ENCODE measurements at regions not wholly inside any gene's neighbourhood (a gene's known extent, or its start where the extent isn't known, plus 50 kb on each side); places are given as distances from the start of the nearest gene placed in this dataset.
"Not testable (repeated sequence)": the region's sequence is repeated elsewhere in the genome, so short reads cannot be mapped to it uniquely, and the experiment has no call there.

DNA sequence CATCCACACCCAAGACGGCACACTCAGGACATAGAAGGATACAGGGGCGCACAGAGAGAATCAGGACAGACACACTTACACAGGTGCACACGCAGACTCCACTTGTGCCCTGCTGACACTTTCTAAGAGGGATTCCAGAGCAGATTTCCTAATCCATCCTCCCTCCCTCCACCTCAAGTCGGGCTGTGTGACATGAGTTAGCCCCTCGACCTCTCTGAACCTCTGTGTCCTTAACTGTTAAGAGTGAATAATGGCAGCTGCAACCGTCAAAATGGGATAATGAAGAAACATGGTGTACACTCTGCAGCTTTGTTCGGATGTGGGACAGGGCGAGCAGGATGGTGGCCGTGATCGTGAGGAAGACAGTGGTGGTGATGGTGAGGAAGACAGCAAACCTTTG lies 100.1 kb downstream of the CPN2 start:
- DNase-seq: no peak

DNA sequence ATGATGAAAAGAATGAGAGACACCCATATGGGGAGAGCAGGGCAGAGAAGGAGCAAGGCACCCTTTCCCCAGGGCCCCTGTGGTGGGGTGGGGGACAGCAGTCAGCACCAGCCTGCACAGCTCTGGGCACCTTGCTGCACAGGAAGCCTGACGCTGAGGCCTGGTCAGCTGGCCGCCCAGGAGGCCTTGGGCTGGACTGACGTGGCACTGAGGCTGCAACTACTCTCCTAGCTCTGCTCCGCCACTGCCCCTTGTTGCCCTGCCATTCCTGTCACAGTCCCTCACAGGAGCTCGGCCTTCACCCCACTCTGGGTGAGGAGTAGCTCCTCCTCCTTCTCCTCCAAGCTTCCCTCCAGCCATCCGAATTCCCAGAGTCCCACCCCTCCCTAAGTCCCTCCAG lies 99.7 kb downstream of the CPN2 start:
- DNase-seq: no peak

DNA sequence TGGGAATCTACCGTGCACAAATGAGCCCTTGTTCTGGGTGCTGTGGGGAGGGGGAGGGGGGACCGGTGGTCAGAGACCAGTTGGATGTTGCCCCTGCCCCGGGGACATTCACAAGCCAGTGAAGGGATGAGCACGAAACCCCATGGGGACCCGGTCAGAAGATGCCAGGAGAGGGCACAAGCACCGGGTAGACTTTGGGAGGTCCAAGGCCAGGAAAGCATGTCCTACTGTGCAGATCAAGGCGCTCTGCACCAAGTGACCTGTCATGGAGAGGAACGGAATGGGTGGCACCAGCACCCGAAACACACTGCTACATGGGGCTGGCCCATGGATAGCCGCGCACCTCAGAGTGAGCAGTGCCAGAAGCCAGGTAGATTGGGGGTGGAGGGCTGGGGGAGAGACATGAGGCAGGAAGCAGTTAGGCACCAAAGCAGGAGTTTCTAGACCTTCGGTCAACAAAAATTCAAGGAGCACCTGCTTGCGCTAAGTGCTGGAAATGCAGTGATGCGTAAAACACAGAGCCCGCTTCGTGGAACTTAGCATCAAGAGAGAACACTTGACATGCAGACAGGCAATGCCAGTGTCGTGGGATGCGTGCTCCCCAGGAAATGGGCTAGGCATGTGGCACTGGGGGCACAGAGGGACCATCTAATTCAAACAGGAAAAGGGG lies 99.1 kb downstream of the CPN2 start:
- DNase-seq: no peak

- no peak for DNase-seq
These were observed 97.9 kb downstream of the CPN2 start for GRCh38 chr3:194253270-194253669.

- peak; percentile 74 for DNase-seq
These were observed 97.1 kb downstream of the CPN2 start for GRCh38 chr3:194254040-194254439.

GRCh38 chr3:194255252-194256039 lies 95.7 kb downstream of the CPN2 start:
- DNase-seq: peak; percentile 100

GRCh38 chr3:194256040-194256945 lies 94.8 kb downstream of the CPN2 start:
- DNase-seq: peak; percentile 41

GRCh38 chr3:194257151-194257621 lies 93.9 kb downstream of the CPN2 start:
- DNase-seq: peak; percentile 57

DNA sequence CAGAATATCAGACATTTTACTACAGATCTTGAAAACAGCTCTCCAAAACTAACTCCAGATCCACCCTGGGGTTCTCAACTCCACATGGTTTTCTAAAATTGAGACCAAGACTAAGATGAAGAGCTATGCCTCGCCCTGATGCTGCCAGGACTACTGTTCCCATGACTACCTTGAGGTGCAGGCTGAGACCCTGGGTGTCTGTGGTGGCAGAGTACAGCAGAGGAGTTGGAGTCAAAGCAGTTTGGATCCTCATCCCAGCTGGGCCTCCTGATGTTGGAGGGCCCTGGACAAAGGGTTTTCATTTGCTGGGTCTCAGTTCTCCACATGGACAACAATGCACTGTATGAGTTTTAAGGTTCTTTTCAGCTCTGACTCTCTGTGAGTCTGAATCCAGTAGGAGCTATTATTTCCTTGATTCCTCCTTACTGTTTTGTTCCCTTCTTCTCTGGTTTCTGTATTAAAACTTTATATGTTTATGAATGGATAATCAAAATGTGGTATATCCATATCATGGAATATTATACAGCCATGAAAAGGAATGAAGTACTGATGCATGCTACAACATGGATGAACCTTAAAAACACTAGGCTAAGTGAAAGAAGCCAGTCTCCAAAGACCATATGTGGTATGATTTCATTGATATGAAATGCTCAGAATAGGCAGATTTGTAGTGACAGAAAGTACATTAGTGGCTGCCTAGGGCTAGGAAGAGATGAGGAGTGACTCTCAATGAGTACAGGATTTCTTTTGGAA lies 93.0 kb downstream of the CPN2 start:
- no peak for DNase-seq

DNA sequence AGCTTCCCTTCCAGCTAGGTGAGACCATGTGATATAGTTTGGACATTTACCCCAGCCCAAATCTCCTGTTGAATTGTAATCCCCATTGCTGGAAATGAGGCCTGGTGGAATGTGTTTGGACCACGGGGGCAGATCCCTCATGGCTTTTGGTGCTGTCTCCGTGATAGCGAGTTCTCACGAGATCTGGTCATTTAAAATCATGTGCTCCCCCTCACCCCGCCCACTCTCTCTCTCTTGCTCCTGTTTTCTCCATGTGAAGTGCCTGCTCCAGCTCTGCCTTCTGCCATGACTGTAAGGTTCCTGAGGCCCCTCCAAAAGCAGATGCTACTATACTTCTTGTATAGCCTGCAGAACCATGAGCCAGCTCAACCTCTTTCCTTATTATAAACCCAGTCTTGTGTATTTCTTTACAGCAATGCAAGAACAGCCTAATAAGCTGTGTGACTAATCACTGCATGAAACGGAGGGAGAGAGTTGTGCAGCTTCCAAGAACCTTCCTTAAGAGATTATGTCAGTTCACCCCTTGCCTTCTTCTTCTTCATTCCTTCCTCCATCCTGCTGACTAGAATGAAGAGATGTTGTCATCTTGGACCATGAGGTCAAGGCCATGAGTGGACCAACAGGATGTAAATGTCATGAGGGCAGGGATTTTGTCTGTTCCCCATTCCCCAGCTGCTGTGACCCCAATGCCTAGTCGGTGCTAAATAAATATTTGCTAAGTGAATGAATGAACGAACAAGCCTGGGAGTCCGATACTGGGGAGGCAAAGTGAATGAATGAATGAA lies 91.0 kb downstream of the CPN2 start:
- no peak for DNase-seq

DNA sequence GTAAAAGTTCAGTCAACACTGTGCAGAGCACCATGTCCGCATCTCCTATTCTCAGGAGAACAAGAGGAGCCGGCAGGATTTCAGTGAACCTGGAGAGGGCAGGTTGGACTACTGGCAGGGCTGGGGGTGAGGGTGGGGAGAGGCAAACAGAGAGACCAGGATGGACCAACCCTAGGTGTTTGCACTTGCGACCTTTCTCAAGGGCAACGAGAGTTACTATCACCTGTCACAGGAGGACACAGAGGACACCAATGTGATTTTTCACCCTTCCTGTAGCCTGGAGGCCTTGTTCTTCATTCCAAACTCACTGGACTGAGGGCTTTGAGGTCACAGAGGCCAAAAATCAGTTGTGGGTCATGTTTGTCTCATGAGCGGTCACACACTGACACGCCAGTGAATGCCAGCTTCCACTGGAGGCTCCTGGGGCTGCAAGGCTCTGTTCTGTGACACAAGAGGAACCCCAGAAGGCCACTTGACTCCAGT lies 89.5 kb downstream of the CPN2 start:
- no peak for DNase-seq

- DNase-seq: no peak
These were observed 88.8 kb downstream of the CPN2 start for GRCh38 chr3:194262176-194262924.

- no peak for DNase-seq
These were observed 88.2 kb downstream of the CPN2 start for GRCh38 chr3:194262925-194263305.

GRCh38 chr3:194264631-194265504 lies 86.3 kb downstream of the CPN2 start:
- not testable (repeated sequence) for DNase-seq

DNA sequence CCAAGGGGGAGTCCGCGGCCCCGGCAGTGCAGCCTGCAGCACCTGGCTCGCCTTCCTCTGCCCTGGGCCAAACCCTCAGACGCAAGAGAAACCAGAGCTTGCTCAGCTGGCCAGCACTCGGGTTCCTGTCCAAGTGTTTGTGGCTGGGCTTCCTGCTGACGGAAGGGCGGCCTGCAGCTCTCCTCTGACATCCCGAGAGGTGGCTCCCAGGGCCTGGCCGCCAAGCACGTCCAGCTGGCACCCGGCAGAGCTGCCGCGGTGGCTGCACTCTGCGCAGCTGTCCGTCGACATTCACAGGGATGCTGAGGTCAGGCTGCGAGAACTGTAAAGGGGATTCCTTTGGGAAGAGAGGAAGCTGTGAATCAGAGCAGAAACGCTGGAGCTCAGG lies 85.6 kb downstream of the CPN2 start:
- peak; percentile 63 for DNase-seq

DNA sequence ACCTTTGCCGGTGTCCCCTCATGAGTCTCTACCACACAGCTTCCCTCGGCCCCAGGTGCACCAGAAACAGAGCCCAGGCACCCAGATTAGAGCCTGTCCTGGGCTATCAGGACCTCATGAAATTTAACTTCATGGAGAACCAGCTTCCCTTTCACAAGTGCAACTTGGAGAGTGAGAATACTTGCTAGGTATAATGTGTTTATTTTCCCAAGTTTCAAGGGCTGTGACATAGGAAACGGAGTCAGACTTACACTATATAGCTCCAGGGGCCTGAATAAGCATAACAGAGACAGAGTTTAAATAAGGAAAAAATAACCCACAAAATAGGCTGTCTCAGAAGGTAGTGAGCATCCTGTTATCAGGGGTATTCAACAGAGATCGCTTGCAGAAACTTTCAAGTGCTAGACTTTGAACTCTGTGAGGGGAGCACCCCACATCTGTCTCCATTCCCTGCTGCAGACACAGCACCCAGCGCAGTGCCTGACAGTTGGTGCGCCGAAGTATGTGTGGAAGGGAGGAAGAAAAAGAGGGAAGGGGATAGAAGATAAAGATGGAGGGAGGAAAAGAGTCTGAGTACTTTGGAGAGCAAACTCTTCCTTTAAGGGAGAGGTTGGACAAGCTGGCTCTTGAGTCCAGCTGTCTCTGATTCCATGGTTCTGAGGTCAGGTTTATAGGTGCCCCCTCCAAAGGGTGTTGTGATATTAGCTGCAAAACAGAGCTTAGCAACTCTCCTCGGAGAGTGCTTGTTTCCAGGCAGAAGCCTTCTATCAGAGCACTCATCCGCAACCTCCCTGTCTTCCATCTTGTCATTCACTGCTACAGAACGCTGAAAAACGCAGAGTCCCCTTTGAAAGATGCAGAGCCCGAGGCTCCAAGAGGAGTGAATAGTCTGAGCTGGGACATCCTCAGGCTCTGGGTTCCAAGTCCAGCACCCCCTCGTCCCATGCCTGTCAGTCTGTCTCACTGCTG lies 84.8 kb downstream of the CPN2 start:
- no peak for DNase-seq

DNA sequence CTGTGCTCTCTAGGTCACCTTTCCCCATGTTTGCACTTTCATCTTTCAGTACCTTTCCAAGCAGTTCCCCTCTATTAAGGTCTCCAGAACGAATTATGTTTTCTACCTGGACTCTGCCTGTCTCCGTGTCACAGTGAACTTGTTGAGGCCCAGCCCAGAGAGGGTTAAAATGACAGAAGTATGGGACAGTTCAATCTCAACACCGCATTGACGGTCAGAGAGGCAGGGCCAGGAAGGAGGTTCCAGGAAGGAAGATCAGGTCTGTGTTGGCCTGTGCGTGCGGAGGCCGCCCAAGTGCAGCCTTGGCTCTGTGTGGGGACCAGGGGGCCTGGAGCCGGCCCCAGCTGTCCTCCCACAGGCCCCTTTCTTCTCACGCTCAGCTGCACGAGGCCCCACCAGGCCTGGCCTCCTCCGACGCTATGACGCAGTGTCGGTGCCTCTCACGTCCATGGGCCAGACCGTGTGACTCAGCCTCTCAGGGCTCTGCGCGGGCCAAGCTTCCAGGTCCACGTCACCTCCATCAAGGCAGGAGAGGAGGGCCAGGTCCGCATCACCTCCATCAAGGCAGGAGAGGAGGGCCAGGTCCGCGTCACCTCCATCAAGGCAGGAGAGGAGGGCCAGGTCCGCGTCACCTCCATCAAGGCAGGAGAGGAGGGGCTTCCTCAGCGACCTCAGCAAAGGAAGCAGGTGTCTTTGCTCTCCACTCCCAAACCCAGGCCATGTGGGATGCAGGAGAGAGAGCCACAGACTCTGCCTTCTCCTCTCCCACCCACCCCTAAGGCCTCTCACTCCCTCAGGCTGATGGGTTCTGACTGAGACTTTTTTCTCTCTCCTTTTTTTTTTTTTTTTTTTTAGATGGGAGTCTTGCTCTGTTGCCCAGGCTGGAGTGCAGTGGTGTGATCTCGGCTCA lies 83.1 kb downstream of the CPN2 start:
- DNase-seq: no peak

All from hematopoietic multipotent progenitor cell treated with erythropoietin and hydrocortisone succinate and interleukin-3 and kit ligand, for 4 days (in vitro differentiated cells).